Sigmoid colon (tissue), 4 donors: ENCODE measurements at regions not wholly inside any gene's neighbourhood (a gene's known extent, or its start where the extent isn't known, plus 50 kb on each side); places are given as distances from the start of the nearest gene placed in this dataset.

Source experiments
- CTCF ChIP-seq, 4 experiments: fragments of 450-650 bp in 3 of 4; fragments of 200-600 bp in 1 of 4; IDR thresholded peaks; one replicate each; pipeline ENCODE4 v1.5.1; 2016 to 2019; ENCODE audit warnings: antibody characterized with exemption in 4 of 4, mild to moderate bottlenecking in 3 of 4, moderate library complexity in 2 of 4
- POLR2A ChIP-seq, 2 donors: fragments of 450-650 bp; IDR thresholded peaks; one replicate each; pipeline ENCODE4 v1.6.1; 2016; ENCODE audit warnings: antibody characterized with exemption in 2 of 2, mild to moderate bottlenecking in 2 of 2, moderate library complexity in 2 of 2
- POLR2AphosphoS5 ChIP-seq, 4 donors: sonication (generic); formaldehyde crosslinking; IDR thresholded peaks; one replicate each; pipeline ENCODE4 v1.6.1; 2017; ENCODE audit warnings: antibody characterized with exemption in 4 of 4

GRCh38 chr17:83149029-83149725 lies 69.8 kb downstream of the METRNL start:
- TF ChIP-seq POLR2A (IDR thresholded peaks at IDR 0.05) (no peak), POLR2AphosphoS5 (IDR thresholded peaks at IDR 0.05) (no peak), CTCF (IDR thresholded peaks at IDR 0.05) (no peak)
